ENCODE measurements at regions not wholly inside any gene's neighbourhood (a gene's known extent, or its start where the extent isn't known, plus 50 kb on each side); places are given as distances from the start of the nearest gene placed in this dataset.
A peak's percentile ranks its signal among the peaks of the same experiment; 100 is the strongest.

GRCh38 chr14:43956741-43957140, 550.3 kb downstream of the FSCB start:
- peak; percentile 21 for DNase-seq

- no peak for DNase-seq
Measured at GRCh38 chr14:43949400-43949799, 557.7 kb downstream of the FSCB start.

GRCh38 chr14:43939836-43940235, 567.2 kb downstream of the FSCB start:
- no peak for DNase-seq

- DNase-seq = no peak
Measured at GRCh38 chr14:43938588-43939281, 568.3 kb downstream of the FSCB start.

GRCh38 chr14:43937001-43937400, 570.1 kb downstream of the FSCB start:
- no peak for DNase-seq

GRCh38 chr14:43934102-43934501, 573.0 kb downstream of the FSCB start:
- no peak for DNase-seq

- DNase-seq = no peak
Measured at GRCh38 chr14:43914041-43914693, 592.9 kb downstream of the FSCB start.

GRCh38 chr14:43903209-43903608, 603.9 kb downstream of the FSCB start:
- no peak for DNase-seq

- no peak for DNase-seq
Measured at GRCh38 chr14:43901911-43902673, 605.0 kb downstream of the FSCB start.

- DNase-seq = peak; percentile 8
Measured at GRCh38 chr14:43900173-43900655, 606.9 kb downstream of the FSCB start.

GRCh38 chr14:43898687-43899086, 608.4 kb downstream of the FSCB start:
- no peak for DNase-seq

GRCh38 chr14:43896044-43896443, 611.0 kb downstream of the FSCB start:
- DNase-seq = no peak

- DNase-seq = no peak
Measured at GRCh38 chr14:43894534-43894933, 612.5 kb downstream of the FSCB start.

- DNase-seq = no peak
Measured at GRCh38 chr14:43887523-43887922, 619.6 kb downstream of the FSCB start.

- DNase-seq = no peak
Measured at GRCh38 chr14:43877351-43877960, 629.6 kb downstream of the FSCB start.

- DNase-seq = no peak
Measured at GRCh38 chr14:43872752-43873655, 634.1 kb downstream of the FSCB start.

- DNase-seq = no peak
Measured at GRCh38 chr14:43872222-43872621, 634.9 kb downstream of the FSCB start.

GRCh38 chr14:43858981-43859380, 648.1 kb downstream of the FSCB start:
- DNase-seq = no peak

GRCh38 chr14:43855556-43855955, 651.5 kb downstream of the FSCB start:
- DNase-seq = no peak

- no peak for DNase-seq
Measured at GRCh38 chr14:43853541-43853940, 653.5 kb downstream of the FSCB start.

GRCh38 chr14:43803076-43803689, 703.9 kb downstream of the FSCB start:
- no peak for DNase-seq

All from MV-4-11 (cell line).